Ovary (tissue), 3 donors: ENCODE measurements at regions not wholly inside any gene's neighbourhood (a gene's known extent, or its start where the extent isn't known, plus 50 kb on each side); places are given as distances from the start of the nearest gene placed in this dataset.

Experiments
- CTCF ChIP-seq, 3 donors: fragments of 450-650 bp in 2 of 3; fragments of 200-600 bp in 1 of 3; IDR thresholded peaks; one replicate each; pipeline versions ENCODE4 v1.5.1 to v1.8.0; 2016 to 2022; ENCODE audit warnings: antibody characterized with exemption in 3 of 3, mild to moderate bottlenecking in 1 of 3
- EP300 ChIP-seq: sonication (generic); formaldehyde crosslinking; IDR thresholded peaks from one replicate; pipeline ENCODE4 v1.6.1; 2017; ENCODE audit warnings: antibody characterized with exemption
- POLR2A ChIP-seq: fragments of 450-650 bp; IDR thresholded peaks from one replicate; pipeline ENCODE4 v1.6.1; 2017; ENCODE audit warnings: antibody characterized with exemption, mild to moderate bottlenecking, moderate library complexity
- donor health status: DM: no; HTN: no; CAD: no.

- TF ChIP-seq CTCF (IDR thresholded peaks at IDR 0.05) (no peak), POLR2A (no peak), EP300 (no peak)
Observed at GRCh38 chr14:71460091-71460490, 472.1 kb upstream of the RGS6 start.
